Suprapubic skin (tissue), 4 donors: ENCODE measurements at regions not wholly inside any gene's neighbourhood (a gene's known extent, or its start where the extent isn't known, plus 50 kb on each side); places are given as distances from the start of the nearest gene placed in this dataset.

ENCODE experiments used
- DNase-seq, 2 donors: peaks; one replicate each; pipeline ENCODE4 v3.0.0-alpha.2; 2019; ENCODE audit warnings: low spot score in 2 of 2
- H3K27ac ChIP-seq: fragments of 200-600 bp; sonication (generic); one replicate; pipeline ENCODE4 v1.5.1; 2019
- H3K27me3 ChIP-seq: fragments of 200-600 bp; sonication (generic); one replicate; pipeline ENCODE4 v1.5.1; 2019
- H3K36me3 ChIP-seq: fragments of 200-600 bp; sonication (generic); one replicate; pipeline ENCODE4 v1.5.1; 2019
- H3K4me1 ChIP-seq: fragments of 200-600 bp; sonication (generic); one replicate; pipeline ENCODE4 v1.5.1; 2019
- H3K4me3 ChIP-seq: fragments of 200-600 bp; sonication (generic); one replicate; pipeline ENCODE4 v1.5.1; 2019; ENCODE audit warnings: mild to moderate bottlenecking
- H3K9me3 ChIP-seq: fragments of 200-600 bp; sonication (generic); one replicate; pipeline ENCODE4 v1.5.1; 2019
- EP300 ChIP-seq: sonication (generic); formaldehyde crosslinking; IDR thresholded peaks from one replicate; pipeline ENCODE4 v1.6.1; 2017; ENCODE audit warnings: antibody characterized with exemption
- POLR2A ChIP-seq, 2 donors: fragments of 450-650 bp; IDR thresholded peaks; one replicate each; pipeline ENCODE4 v1.6.1; 2017; ENCODE audit warnings: antibody characterized with exemption in 2 of 2, mild to moderate bottlenecking in 2 of 2, moderate library complexity in 2 of 2
- POLR2AphosphoS5 ChIP-seq, 3 donors: sonication (generic); formaldehyde crosslinking; IDR thresholded peaks; one replicate each; pipeline ENCODE4 v1.6.1; 2017; ENCODE audit warnings: antibody characterized with exemption in 3 of 3
- WGBS: methylation state at CpG from one replicate; pipeline ENCODE4 v1.1.5; 2018; 5-methylcytosine and 5-hydroxymethylcytosine counted together
- TF ChIP-seq, protein P1 (sequence below), 2 donors: fragments of 200-600 bp in 1 of 2; fragments of 450-650 bp in 1 of 2; sonication (generic) in 1 of 2; IDR thresholded peaks; one replicate each; pipeline ENCODE4 v1.5.1; 2016 to 2019; ENCODE audit warnings: antibody characterized with exemption in 2 of 2, mild to moderate bottlenecking in 1 of 2, moderate library complexity in 1 of 2

DNA sequence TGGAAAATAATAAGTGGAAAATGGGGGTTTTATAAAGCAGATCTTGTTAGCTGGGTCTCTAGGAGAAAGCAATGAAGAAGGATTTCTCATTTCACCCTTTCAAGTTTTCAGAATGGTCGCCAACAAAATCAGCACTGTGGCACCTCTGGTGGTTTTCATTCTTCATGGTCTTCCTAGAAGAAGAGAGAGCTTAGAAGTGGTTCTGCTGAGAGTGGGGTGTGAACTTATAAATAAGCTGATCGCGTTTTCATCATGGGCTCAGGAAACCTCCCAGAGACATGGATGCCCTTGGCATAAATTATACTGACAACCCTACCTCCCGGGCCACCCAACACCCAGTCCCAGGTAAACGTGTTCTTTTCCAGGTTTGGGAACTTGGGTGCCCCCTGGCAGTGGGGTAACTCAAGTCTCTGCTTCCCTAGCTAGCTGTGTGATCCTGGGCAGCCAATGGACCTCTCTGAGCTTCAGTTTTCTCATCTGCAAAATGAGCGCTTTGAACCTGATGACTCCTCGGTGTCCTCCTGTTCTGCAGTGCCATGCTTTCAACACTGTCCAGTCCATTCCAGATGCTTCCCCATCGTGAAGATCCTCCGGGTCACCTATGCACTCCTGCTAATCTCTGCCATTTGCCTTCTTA lies 72.6 kb upstream of the GRAMD1B start:
- Histone ChIP-seq H3K4me3 (peak overlapping the region; percentile 42), H3K4me1 (peaks cover 10% of the 10 kb centered on the region), H3K36me3 (no peaks in the 10 kb centered on the region), H3K9me3 (no peaks in the 10 kb centered on the region), H3K27me3 (peaks cover 48% of the 10 kb centered on the region), H3K27ac (no peak overlapping the region)
- WGBS = 52% methylated on average over 9 of the region's 9 CpGs
- no peak for TF ChIP-seq POLR2AphosphoS5 (IDR thresholded peaks at IDR 0.05)
- TF ChIP-seq, protein P1, sequence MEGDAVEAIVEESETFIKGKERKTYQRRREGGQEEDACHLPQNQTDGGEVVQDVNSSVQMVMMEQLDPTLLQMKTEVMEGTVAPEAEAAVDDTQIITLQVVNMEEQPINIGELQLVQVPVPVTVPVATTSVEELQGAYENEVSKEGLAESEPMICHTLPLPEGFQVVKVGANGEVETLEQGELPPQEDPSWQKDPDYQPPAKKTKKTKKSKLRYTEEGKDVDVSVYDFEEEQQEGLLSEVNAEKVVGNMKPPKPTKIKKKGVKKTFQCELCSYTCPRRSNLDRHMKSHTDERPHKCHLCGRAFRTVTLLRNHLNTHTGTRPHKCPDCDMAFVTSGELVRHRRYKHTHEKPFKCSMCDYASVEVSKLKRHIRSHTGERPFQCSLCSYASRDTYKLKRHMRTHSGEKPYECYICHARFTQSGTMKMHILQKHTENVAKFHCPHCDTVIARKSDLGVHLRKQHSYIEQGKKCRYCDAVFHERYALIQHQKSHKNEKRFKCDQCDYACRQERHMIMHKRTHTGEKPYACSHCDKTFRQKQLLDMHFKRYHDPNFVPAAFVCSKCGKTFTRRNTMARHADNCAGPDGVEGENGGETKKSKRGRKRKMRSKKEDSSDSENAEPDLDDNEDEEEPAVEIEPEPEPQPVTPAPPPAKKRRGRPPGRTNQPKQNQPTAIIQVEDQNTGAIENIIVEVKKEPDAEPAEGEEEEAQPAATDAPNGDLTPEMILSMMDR (IDR thresholded peaks at IDR 0.05) = no peak
- DNase-seq = no peak

- DNase-seq = no peak
- 80% methylated on average over 7 of the region's 7 CpGs for WGBS
- peaks cover 45% of the 10 kb centered on the region for H3K27me3 ChIP-seq
Observed at GRCh38 chr11:123356539-123356938, 73.5 kb upstream of the GRAMD1B start.

GRCh38 chr11:123354371-123354975 lies 75.6 kb upstream of the GRAMD1B start:
- H3K36me3 ChIP-seq = no peaks in the 10 kb centered on the region
- no peaks in the 10 kb centered on the region for H3K9me3 ChIP-seq
- whole genome bisulfite sequencing = 94% methylated on average over 2 of the region's 2 CpGs
- no peak for TF ChIP-seq POLR2AphosphoS5 (IDR thresholded peaks at IDR 0.05)
- TF ChIP-seq EP300 = no peak
- TF ChIP-seq POLR2A (IDR thresholded peaks at IDR 0.05) = no peak
- TF ChIP-seq, protein P1 (IDR thresholded peaks at IDR 0.05) = no peak
- DNase-seq = no peak
- no peak overlapping the region for H3K4me3 ChIP-seq
- H3K27me3 ChIP-seq = peaks cover 31% of the 10 kb centered on the region
- H3K4me1 ChIP-seq = peaks cover 10% of the 10 kb centered on the region
- no peak overlapping the region for H3K27ac ChIP-seq

More at GRCh38 chr11:123356539-123356938, 73.5 kb upstream of the GRAMD1B start:
- Histone ChIP-seq H3K9me3 (no peaks in the 10 kb centered on the region), H3K27ac (no peak overlapping the region), H3K36me3 (no peaks in the 10 kb centered on the region), H3K4me3 (no peak overlapping the region), H3K4me1 (peaks cover 10% of the 10 kb centered on the region)
- TF ChIP-seq POLR2AphosphoS5 (IDR thresholded peaks at IDR 0.05) = no peak
- TF ChIP-seq POLR2A (IDR thresholded peaks at IDR 0.05) = no peak
- TF ChIP-seq EP300 = no peak
- TF ChIP-seq, protein P1 (IDR thresholded peaks at IDR 0.05) = no peak

DNA sequence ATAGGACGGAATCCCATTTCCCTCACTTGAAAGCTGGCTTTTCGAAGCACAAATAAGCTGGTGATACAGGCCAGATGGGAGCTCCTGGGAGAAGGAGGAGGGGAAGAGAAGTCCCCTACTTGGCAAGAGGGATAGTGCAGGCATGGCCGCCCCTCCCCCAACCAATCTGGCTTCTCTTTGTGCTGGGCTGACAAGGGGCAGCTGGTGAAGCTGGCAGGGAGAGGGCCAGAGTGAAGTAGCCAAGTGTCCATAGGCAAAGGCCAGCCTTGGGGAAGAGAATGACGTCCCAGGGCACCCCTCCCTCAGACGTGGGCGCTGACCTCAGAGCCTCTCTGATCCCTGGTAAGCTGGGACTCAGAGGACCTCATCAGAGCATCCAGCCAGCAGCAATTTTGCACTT lies 78.7 kb upstream of the GRAMD1B start:
- 64% methylated on average over 6 of the region's 6 CpGs for WGBS
- Histone ChIP-seq H3K36me3 (no peaks in the 10 kb centered on the region), H3K27me3 (peaks cover 5% of the 10 kb centered on the region), H3K9me3 (no peaks in the 10 kb centered on the region), H3K4me3 (no peak overlapping the region), H3K27ac (no peak overlapping the region), H3K4me1 (no peaks in the 10 kb centered on the region)
- DNase-seq = no peak
- no peak for TF ChIP-seq POLR2AphosphoS5 (IDR thresholded peaks at IDR 0.05)
- TF ChIP-seq POLR2A (IDR thresholded peaks at IDR 0.05) = no peak
- TF ChIP-seq EP300 = no peak

DNA sequence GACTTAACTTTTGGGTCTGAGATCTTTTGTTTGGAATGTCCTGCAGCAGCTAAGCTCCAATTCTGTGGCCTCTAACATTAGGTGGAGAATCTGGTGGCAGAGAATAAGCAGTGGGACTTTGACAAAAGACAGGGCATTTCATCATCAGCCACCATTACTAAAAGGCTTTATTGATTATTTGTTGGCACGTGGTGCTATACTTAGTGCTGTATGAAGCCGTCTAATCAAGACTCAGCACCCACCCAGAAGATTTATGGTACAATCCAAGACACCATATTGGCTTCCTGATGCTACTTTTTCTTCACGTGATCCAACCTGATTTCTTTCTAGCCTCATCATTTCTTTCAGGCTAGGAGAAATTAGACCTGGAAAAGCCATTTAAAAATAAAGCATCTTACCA lies 80.7 kb upstream of the GRAMD1B start:
- H3K4me3 ChIP-seq = no peak overlapping the region
- WGBS = 68% methylated on average over 3 of the region's 3 CpGs
- no peaks in the 10 kb centered on the region for H3K9me3 ChIP-seq
- H3K4me1 ChIP-seq = no peaks in the 10 kb centered on the region
- TF ChIP-seq EP300 (no peak), POLR2A (IDR thresholded peaks at IDR 0.05) (no peak), POLR2AphosphoS5 (IDR thresholded peaks at IDR 0.05) (no peak)
- TF ChIP-seq, protein P1 (IDR thresholded peaks at IDR 0.05) = no peak
- no peaks in the 10 kb centered on the region for H3K36me3 ChIP-seq
- no peaks in the 10 kb centered on the region for H3K27me3 ChIP-seq
- no peak for DNase-seq
- no peak overlapping the region for H3K27ac ChIP-seq
